ENCODE measurements at regions not wholly inside any gene's neighbourhood (a gene's known extent, or its start where the extent isn't known, plus 50 kb on each side); places are given as distances from the start of the nearest gene placed in this dataset.
"Not testable (repeated sequence)": the region's sequence is repeated elsewhere in the genome, so short reads cannot be mapped to it uniquely, and the experiment has no call there.

- DNase-seq (ENCODE audit: low spot score): no peak
Measured at GRCh38 chr13:78540058-78540457, 63.3 kb downstream of the POU4F1 start.

DNA sequence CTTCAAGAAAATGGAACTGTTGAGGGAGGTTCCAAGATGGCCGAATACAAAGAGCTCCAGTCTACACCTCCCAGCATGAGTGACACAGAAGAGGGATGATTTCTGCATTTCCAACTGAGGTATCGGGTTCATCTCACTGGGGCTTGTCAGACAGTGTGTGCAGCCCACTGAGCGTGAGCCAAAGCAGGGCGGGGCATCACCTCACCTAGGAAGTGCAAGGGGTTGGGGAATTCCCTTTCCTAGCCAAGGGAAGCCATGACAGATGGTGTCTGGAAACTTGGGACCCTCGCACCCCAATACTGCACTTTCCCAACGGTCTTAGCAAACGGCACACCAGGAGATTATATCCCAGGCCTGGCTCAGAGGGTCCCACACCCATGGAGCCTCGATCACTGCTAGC is 77.3 kb downstream of the POU4F1 start:
- DNase-seq (ENCODE audit: low spot score): not testable (repeated sequence)

GRCh38 chr13:78524936-78525335 is 78.4 kb downstream of the POU4F1 start:
- no peak for DNase-seq (ENCODE audit: low spot score)

DNA sequence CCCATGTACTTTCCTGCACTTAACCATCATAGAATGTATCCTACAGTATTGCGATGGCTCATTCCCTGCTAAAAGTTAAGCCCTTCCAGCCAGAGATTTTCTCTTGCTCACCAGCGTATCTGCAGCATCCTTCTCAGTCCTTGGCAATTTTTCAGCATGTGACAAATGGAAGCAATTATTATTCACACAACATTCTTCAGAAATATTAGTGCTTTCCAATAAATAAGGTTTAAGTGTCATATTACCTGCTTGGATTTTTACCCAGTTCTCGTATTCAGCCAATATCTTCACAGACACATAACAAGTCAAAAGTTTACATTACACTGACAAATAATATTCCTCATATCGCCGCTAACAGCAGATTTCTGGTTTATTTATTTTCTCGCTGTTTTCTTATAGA is 82.3 kb downstream of the POU4F1 start:
- DNase-seq (ENCODE audit: low spot score): no peak

DNA sequence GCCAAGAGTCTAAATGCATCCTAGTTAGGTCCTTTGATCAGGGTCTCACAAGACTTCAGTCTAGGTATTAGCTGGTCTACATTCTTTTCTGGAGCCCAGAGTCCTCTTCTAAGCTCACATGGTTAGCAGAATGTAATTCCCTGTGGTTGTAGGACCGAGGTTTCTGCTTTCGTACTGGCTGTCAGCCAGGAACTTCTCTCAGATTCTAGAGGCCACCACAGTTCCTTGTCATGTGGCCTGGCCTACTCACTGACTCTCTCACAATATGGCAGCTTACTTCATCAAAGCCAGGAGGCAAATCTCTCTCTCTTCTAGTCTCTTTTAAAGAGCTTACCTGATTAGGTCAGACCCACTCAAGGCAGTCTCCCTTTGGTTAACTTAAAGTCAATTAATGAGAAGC is 82.9 kb downstream of the POU4F1 start:
- DNase-seq (ENCODE audit: low spot score): no peak

GRCh38 chr13:78518482-78518881 is 84.9 kb downstream of the POU4F1 start:
- DNase-seq (ENCODE audit: low spot score): not testable (repeated sequence)

GRCh38 chr13:78499802-78500201 is 103.5 kb downstream of the POU4F1 start:
- DNase-seq (ENCODE audit: low spot score): no peak

GRCh38 chr13:78497702-78498355 is 105.5 kb downstream of the POU4F1 start:
- DNase-seq (ENCODE audit: low spot score): no peak

GRCh38 chr13:78491978-78492377 is 111.4 kb downstream of the POU4F1 start:
- no peak for DNase-seq (ENCODE audit: low spot score)

DNA sequence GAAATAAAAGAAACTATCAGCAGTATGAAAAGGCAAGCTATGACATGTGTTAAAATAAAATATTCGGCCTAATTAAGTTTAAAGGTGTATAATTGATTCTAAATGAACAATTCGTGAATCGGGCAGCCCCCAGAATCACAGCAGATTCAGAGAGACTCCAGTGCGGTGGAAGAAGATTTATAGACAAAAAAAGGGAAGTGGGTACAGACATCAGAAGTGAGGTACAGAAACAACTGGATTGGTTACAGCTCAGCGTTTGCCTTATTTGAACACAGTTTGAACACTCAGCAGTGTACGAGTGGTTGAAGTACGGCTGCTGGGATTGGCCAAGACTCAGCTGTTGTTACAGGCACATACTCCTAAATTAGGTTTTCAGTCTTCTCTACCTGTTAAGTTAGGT is 113.1 kb downstream of the POU4F1 start:
- DNase-seq (ENCODE audit: low spot score): not testable (repeated sequence)

DNA sequence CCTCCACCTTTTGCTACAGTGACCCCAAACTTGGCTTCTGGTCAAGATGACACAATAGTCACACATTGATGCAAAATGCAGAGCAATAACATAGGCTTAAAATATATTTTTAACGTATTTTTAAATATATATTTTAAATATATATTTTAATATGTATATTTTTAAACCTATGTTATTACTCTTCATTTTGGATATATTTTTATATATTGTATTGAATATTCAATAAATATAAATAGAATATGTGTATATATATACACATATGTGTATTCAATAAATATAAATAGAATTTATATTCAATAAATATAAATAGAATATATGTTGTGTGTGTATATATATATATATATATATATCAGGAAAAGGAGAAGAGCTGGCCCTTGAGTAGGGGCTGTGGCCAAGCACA is 115.6 kb downstream of the POU4F1 start:
- no peak for DNase-seq (ENCODE audit: low spot score)

- DNase-seq (ENCODE audit: low spot score): no peak
Measured at GRCh38 chr13:78485803-78486202, 117.5 kb downstream of the POU4F1 start.

GRCh38 chr13:78478183-78478582 is 125.2 kb downstream of the POU4F1 start:
- no peak for DNase-seq (ENCODE audit: low spot score)

DNA sequence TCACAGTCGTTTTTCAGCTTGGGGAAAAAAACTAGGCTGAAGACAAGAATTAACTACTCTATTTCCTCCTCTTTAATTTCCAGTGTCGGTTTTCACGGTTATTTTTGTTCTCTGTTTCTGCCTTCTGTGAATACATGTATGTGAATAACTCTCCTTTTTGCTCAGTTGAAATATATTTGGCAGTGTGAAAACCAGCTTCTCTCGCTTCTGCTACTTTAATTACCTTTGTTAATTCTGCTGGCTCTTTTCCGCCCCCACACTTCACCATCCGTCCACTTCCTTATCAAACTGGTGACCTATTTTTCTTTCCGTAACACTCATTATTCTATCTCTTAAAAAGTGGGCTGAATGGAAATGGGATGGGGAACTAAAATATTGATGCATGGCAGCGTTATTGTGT is 126.4 kb downstream of the POU4F1 start:
- no peak for DNase-seq (ENCODE audit: low spot score)

- no peak for DNase-seq (ENCODE audit: low spot score)
Measured at GRCh38 chr13:78468621-78469020, 134.7 kb downstream of the POU4F1 start.

DNA sequence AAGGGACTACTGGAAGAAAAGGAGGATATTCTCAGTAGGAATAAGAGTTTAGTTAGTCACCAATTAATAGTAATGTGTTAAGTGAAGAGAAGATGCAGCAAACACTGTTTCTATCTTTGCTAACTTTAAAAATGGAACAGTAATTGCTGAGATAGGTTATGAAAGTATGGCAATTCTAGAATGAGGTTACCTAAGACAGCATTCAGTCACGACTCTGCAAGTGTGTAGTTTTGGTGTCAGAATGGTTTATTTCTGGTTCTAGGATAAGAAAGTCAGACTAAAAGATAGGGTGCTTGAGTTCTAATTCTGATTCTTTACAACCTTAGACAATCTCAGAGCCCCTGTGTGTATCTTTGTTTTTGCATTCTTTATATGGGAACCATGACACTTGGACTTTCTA is 138.1 kb downstream of the POU4F1 start:
- no peak for DNase-seq (ENCODE audit: low spot score)

GRCh38 chr13:78460176-78460575 is 143.2 kb downstream of the POU4F1 start:
- no peak for DNase-seq (ENCODE audit: low spot score)

GRCh38 chr13:78443839-78444238 is 159.5 kb downstream of the POU4F1 start:
- no peak for DNase-seq (ENCODE audit: low spot score)

GRCh38 chr13:78437781-78438180 is 165.6 kb downstream of the POU4F1 start:
- no peak for DNase-seq (ENCODE audit: low spot score)

- DNase-seq (ENCODE audit: low spot score): no peak
Measured at GRCh38 chr13:78436311-78436710, 167.0 kb downstream of the POU4F1 start.

GRCh38 chr13:78431328-78431727 is 172.0 kb downstream of the POU4F1 start:
- no peak for DNase-seq (ENCODE audit: low spot score)

GRCh38 chr13:78430811-78431210 is 172.5 kb downstream of the POU4F1 start:
- DNase-seq (ENCODE audit: low spot score): no peak

DNA sequence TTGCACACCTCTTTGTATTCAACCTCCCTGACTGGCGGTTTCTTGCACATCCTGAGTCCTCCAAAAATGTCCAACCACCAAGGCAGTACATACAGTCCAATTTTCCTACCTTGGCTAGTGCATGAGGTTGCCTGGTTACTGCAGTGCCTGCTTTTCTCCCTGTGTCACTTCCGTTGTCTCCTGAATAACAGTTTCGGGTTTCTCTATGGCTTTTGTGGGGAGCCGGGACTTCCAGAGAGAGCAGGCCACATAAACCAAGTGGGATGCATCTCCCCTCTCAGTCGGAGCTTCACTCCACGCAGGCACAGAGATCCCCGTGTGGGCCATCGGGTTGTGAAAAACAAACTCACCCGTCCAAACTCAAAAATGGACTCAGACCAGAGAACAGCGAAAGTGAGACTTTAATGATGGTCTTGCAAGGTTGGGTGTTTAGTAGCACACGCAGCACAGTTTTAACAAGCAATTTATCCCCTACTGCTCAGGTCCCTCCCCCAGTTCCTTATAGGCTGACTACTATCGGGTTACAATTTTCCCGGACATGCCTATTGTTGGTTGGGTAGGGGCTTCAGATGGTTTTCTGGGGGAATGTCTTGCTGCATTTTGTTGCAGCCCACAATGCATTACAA is 173.1 kb downstream of the POU4F1 start:
- DNase-seq (ENCODE audit: low spot score): no peak

DNA sequence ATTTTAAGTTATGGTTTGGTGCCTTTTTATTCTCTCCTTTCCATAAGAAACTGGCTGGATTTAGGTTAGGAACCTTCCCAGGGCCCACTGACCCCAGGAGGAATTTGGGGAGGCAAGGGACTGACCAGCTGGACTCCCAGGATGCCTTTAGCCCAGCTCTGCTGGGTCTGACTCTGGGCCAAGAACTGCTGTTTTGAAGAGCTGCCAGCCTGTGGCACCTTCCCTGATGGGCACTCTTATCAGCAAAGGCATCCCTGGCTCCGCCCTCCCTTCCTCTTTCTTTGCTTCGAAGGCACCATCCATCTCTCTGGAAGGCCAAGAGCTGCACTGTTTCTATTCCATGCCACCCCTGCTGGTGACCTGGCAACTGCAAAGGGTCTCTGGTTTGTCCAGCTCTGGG is 174.7 kb downstream of the POU4F1 start:
- DNase-seq (ENCODE audit: low spot score): no peak

All from pons (tissue), 1 donor.